WI38 (cell line): ENCODE measurements at regions not wholly inside any gene's neighbourhood (a gene's known extent, or its start where the extent isn't known, plus 50 kb on each side); places are given as distances from the start of the nearest gene placed in this dataset.

Experiments used
- H3K4me3 ChIP-seq: 2 replicates; pipeline ENCODE4 v1.5.1; 2011; ENCODE audit warnings: low read depth, mild to moderate bottlenecking, control low read depth, low read length
- CTCF ChIP-seq: IDR thresholded peaks from 2 replicates; pipeline ENCODE4 v1.5.1; 2012; ENCODE audit warnings: low read depth, mild to moderate bottlenecking, control low read depth, low read length

- TF ChIP-seq CTCF, result no peak
These were observed 182.6 kb downstream of the CAAP1 start for GRCh38 chr9:26710008-26710407.

GRCh38 chr9:26706223-26706622 is 186.4 kb downstream of the CAAP1 start:
- TF ChIP-seq CTCF, result no peak
- H3K4me3 ChIP-seq, result no peak overlapping the region

More at GRCh38 chr9:26710008-26710407, 182.6 kb downstream of the CAAP1 start:
- no peak overlapping the region for H3K4me3 ChIP-seq

GRCh38 chr9:26695298-26695622 is 197.3 kb downstream of the CAAP1 start:
- TF ChIP-seq CTCF, result no peak
- H3K4me3 ChIP-seq, result no peak overlapping the region

GRCh38 chr9:26694381-26695297 is 198.0 kb downstream of the CAAP1 start:
- TF ChIP-seq CTCF, result no peak
- no peak overlapping the region for H3K4me3 ChIP-seq

- TF ChIP-seq CTCF, result no peak
These were observed 203.6 kb downstream of the CAAP1 start for GRCh38 chr9:26689041-26689440.

GRCh38 chr9:26687421-26687820 is 205.2 kb downstream of the CAAP1 start:
- no peak overlapping the region for H3K4me3 ChIP-seq
- no peak for TF ChIP-seq CTCF

More at GRCh38 chr9:26689041-26689440, 203.6 kb downstream of the CAAP1 start:
- H3K4me3 ChIP-seq, result no peak overlapping the region

- no peak for TF ChIP-seq CTCF
- H3K4me3 ChIP-seq, result no peak overlapping the region
These were observed 206.8 kb downstream of the CAAP1 start for GRCh38 chr9:26685818-26686217.
